ENCODE measurements at regions not wholly inside any gene's neighbourhood (a gene's known extent, or its start where the extent isn't known, plus 50 kb on each side); places are given as distances from the start of the nearest gene placed in this dataset.

GRCh38 chr18:43605224-43605623 is 327.9 kb upstream of the SYT4 start:
- no peak overlapping the region for H2AFZ ChIP-seq (ENCODE audit: low read depth, low read length, severe bottlenecking)
- H3F3A ChIP-seq (ENCODE audit: insufficient read depth) = no peaks in the 10 kb centered on the region
- H3K9me3 ChIP-seq (ENCODE audit: insufficient read depth, low read length) = peaks cover 15% of the 10 kb centered on the region; the same call in 1 of the 2 replicates
- no peaks in the 10 kb centered on the region for H3K9me2 ChIP-seq (replicated peaks; ENCODE audit: insufficient read depth, low read length)
- no peak for TF ChIP-seq CTCF (IDR thresholded peaks at IDR 0.05; ENCODE audit: insufficient read depth, low read length, poor library complexity, severe bottlenecking)
- no peak for TF ChIP-seq EZH2phosphoT487 (conservative IDR thresholded peaks at IDR 0.05; ENCODE audit: low read length)
- no peaks in the 10 kb centered on the region for H3K36me3 ChIP-seq (ENCODE audit: low read length)
- no peak overlapping the region for H3K9ac ChIP-seq (ENCODE audit: low read length)
- H4K20me1 ChIP-seq (ENCODE audit: low read depth, low read length) = no peaks in the 10 kb centered on the region
- H3K4me2 ChIP-seq (ENCODE audit: low read depth, low read length, poor library complexity, severe bottlenecking) = no peak overlapping the region
- no peaks in the 10 kb centered on the region for H3K79me2 ChIP-seq (ENCODE audit: insufficient read depth, low read length)
- no peaks in the 10 kb centered on the region for H3K27me3 ChIP-seq (ENCODE audit: low read length)
- H3K4me3 ChIP-seq (ENCODE audit: insufficient read depth, low read length, poor library complexity, severe bottlenecking) = no peak overlapping the region
- H3K27ac ChIP-seq (ENCODE audit: low read depth, low read length) = no peak overlapping the region

- H3K4me2 ChIP-seq (ENCODE audit: low read depth, low read length, poor library complexity, severe bottlenecking) = no peak overlapping the region
- no peak overlapping the region for H3K4me3 ChIP-seq (ENCODE audit: insufficient read depth, low read length, poor library complexity, severe bottlenecking)
- H3K79me2 ChIP-seq (ENCODE audit: insufficient read depth, low read length) = no peaks in the 10 kb centered on the region
- H2AFZ ChIP-seq (ENCODE audit: low read depth, low read length, severe bottlenecking) = no peak overlapping the region
- no peaks in the 10 kb centered on the region for H3K9me2 ChIP-seq (replicated peaks; ENCODE audit: insufficient read depth, low read length)
- no peaks in the 10 kb centered on the region for H3K27me3 ChIP-seq (ENCODE audit: low read length)
- peaks cover 15% of the 10 kb centered on the region; the same call in 1 of the 2 replicates for H3K9me3 ChIP-seq (ENCODE audit: insufficient read depth, low read length)
- H3K9ac ChIP-seq (ENCODE audit: low read length) = no peak overlapping the region
- H3K36me3 ChIP-seq (ENCODE audit: low read length) = no peaks in the 10 kb centered on the region
- no peak overlapping the region for H3K27ac ChIP-seq (ENCODE audit: low read depth, low read length)
- no peaks in the 10 kb centered on the region for H4K20me1 ChIP-seq (ENCODE audit: low read depth, low read length)
- H3F3A ChIP-seq (ENCODE audit: insufficient read depth) = no peaks in the 10 kb centered on the region
- TF ChIP-seq EZH2phosphoT487 (conservative IDR thresholded peaks at IDR 0.05; ENCODE audit: low read length) = no peak
- no peak for TF ChIP-seq CTCF (IDR thresholded peaks at IDR 0.05; ENCODE audit: insufficient read depth, low read length, poor library complexity, severe bottlenecking)
These were observed 329.5 kb upstream of the SYT4 start for GRCh38 chr18:43606795-43607194.

GRCh38 chr18:43620936-43621335 is 343.6 kb upstream of the SYT4 start:
- H3K36me3 ChIP-seq (ENCODE audit: low read length) = no peaks in the 10 kb centered on the region
- H3K9me2 ChIP-seq (replicated peaks; ENCODE audit: insufficient read depth, low read length) = no peaks in the 10 kb centered on the region
- H4K20me1 ChIP-seq (ENCODE audit: low read depth, low read length) = no peaks in the 10 kb centered on the region
- TF ChIP-seq EZH2phosphoT487 (conservative IDR thresholded peaks at IDR 0.05; ENCODE audit: low read length) = no peak
- peak; percentile 28 for TF ChIP-seq CTCF (IDR thresholded peaks at IDR 0.05; ENCODE audit: insufficient read depth, low read length, poor library complexity, severe bottlenecking)
- no peak overlapping the region for H2AFZ ChIP-seq (ENCODE audit: low read depth, low read length, severe bottlenecking)
- no peaks in the 10 kb centered on the region for H3K27me3 ChIP-seq (ENCODE audit: low read length)
- H3K9ac ChIP-seq (ENCODE audit: low read length) = no peak overlapping the region
- H3K27ac ChIP-seq (ENCODE audit: low read depth, low read length) = no peak overlapping the region
- H3K9me3 ChIP-seq (ENCODE audit: insufficient read depth, low read length) = no peaks in the 10 kb centered on the region
- H3K4me3 ChIP-seq (ENCODE audit: insufficient read depth, low read length, poor library complexity, severe bottlenecking) = no peak overlapping the region
- H3K4me2 ChIP-seq (ENCODE audit: low read depth, low read length, poor library complexity, severe bottlenecking) = no peak overlapping the region
- H3F3A ChIP-seq (ENCODE audit: insufficient read depth) = no peaks in the 10 kb centered on the region
- H3K79me2 ChIP-seq (ENCODE audit: insufficient read depth, low read length) = no peaks in the 10 kb centered on the region

Measured in SU-DHL-6 (cell line).